ENCODE measurements at regions not wholly inside any gene's neighbourhood (a gene's known extent, or its start where the extent isn't known, plus 50 kb on each side); places are given as distances from the start of the nearest gene placed in this dataset.

GRCh38 chr4:180926277-180926676, 1316.9 kb upstream of the TENM3 start:
- TF ChIP-seq CTCF (IDR thresholded peaks at IDR 0.05) (no peak), POLR2A (IDR thresholded peaks at IDR 0.05) (no peak)

All from vagina (tissue), 2 donors.